ENCODE measurements at regions not wholly inside any gene's neighbourhood (a gene's known extent, or its start where the extent isn't known, plus 50 kb on each side); places are given as distances from the start of the nearest gene placed in this dataset.

GRCh38 chr3:34725774-34726173 is 913.6 kb upstream of the ARPP21 start:
- ATAC-seq, result no peak
- H3K27ac ChIP-seq, result no peak overlapping the region
- no peaks in the 10 kb centered on the region for H3K9me3 ChIP-seq

GRCh38 chr3:34727700-34728099 is 911.6 kb upstream of the ARPP21 start:
- no peak overlapping the region for H3K27ac ChIP-seq
- no peaks in the 10 kb centered on the region for H3K27me3 ChIP-seq (ENCODE audit: insufficient read depth in 3 of 3, low read length in 2 of 3)
- no peaks in the 10 kb centered on the region for H3K9me3 ChIP-seq
- no peaks in the 10 kb centered on the region for H3K36me3 ChIP-seq (ENCODE audit: insufficient read depth in 1 of 2, low read depth in 1 of 2)
- DNase-seq, result no peak
- no peaks in the 10 kb centered on the region for H3K4me1 ChIP-seq
- TF ChIP-seq CTCF (IDR thresholded peaks at IDR 0.05), result no peak
- 46 to 47% (median 47%) methylated on average over 2 of the region's 2 CpGs for WGBS, 3 donors
- intact Hi-C loops (cut with DNase I), result no loop called here
- no peak for ATAC-seq
- H3K4me3 ChIP-seq, result no peak overlapping the region

More at GRCh38 chr3:34725774-34726173, 913.6 kb upstream of the ARPP21 start:
- no peak for DNase-seq
- intact Hi-C loops (cut with DNase I), result no loop called here
- Histone ChIP-seq H3K4me3 (no peak overlapping the region), H3K4me1 (no peaks in the 10 kb centered on the region), H3K36me3 (ENCODE audit: insufficient read depth in 1 of 2, low read depth in 1 of 2) (no peaks in the 10 kb centered on the region), H3K27me3 (ENCODE audit: insufficient read depth in 3 of 3, low read length in 2 of 3) (no peaks in the 10 kb centered on the region)
- TF ChIP-seq CTCF (IDR thresholded peaks at IDR 0.05), result no peak
- WGBS, 3 donors, result 73 to 80% (median 76%) methylated on average over 2 of the region's 2 CpGs

GRCh38 chr3:34742151-34742550 is 897.2 kb upstream of the ARPP21 start:
- no peak for TF ChIP-seq CTCF (IDR thresholded peaks at IDR 0.05)

GRCh38 chr3:34758630-34759261 is 880.6 kb upstream of the ARPP21 start:
- no peak for TF ChIP-seq CTCF (IDR thresholded peaks at IDR 0.05)
- Histone ChIP-seq H3K27me3 (ENCODE audit: insufficient read depth in 3 of 3, low read length in 2 of 3) (no peaks in the 10 kb centered on the region), H3K9me3 (no peaks in the 10 kb centered on the region), H3K36me3 (ENCODE audit: insufficient read depth in 1 of 2, low read depth in 1 of 2) (no peaks in the 10 kb centered on the region), H3K4me1 (no peaks in the 10 kb centered on the region), H3K27ac (no peak overlapping the region), H3K4me3 (no peak overlapping the region)
- ATAC-seq (no peak), DNase-seq (no peak)
- intact Hi-C loops (cut with DNase I), result no loop called here
- 81 to 83% (median 81%) methylated on average over 9 of the region's 9 CpGs for WGBS, 3 donors

More at GRCh38 chr3:34742151-34742550, 897.2 kb upstream of the ARPP21 start:
- Histone ChIP-seq H3K36me3 (ENCODE audit: insufficient read depth in 1 of 2, low read depth in 1 of 2) (no peaks in the 10 kb centered on the region), H3K4me1 (no peaks in the 10 kb centered on the region), H3K27ac (no peak overlapping the region), H3K27me3 (ENCODE audit: insufficient read depth in 3 of 3, low read length in 2 of 3) (no peaks in the 10 kb centered on the region), H3K4me3 (no peak overlapping the region), H3K9me3 (no peaks in the 10 kb centered on the region)
- no peak for DNase-seq
- ATAC-seq, result no peak
- 22 to 41% (median 41%) methylated on average over 1 of the region's 1 CpG for WGBS, 3 donors
- intact Hi-C loops (cut with DNase I), result no loop called here

- H3K4me3 ChIP-seq, result no peak overlapping the region
- no peaks in the 10 kb centered on the region for H3K36me3 ChIP-seq (ENCODE audit: insufficient read depth in 1 of 2, low read depth in 1 of 2)
- no peaks in the 10 kb centered on the region for H3K27me3 ChIP-seq (ENCODE audit: insufficient read depth in 3 of 3, low read length in 2 of 3)
- ATAC-seq (no peak), DNase-seq (no peak)
- 35 to 52% (median 42%) methylated on average over 4 of the region's 4 CpGs for whole genome bisulfite sequencing, 3 donors
- intact Hi-C loops (cut with DNase I), result no loop called here
- H3K27ac ChIP-seq, result no peak overlapping the region
- no peaks in the 10 kb centered on the region for H3K9me3 ChIP-seq
- no peak for TF ChIP-seq CTCF (IDR thresholded peaks at IDR 0.05)
- no peaks in the 10 kb centered on the region for H3K4me1 ChIP-seq
Measured at GRCh38 chr3:34777386-34777785, 861.9 kb upstream of the ARPP21 start.
